ENCODE measurements at regions not wholly inside any gene's neighbourhood (a gene's known extent, or its start where the extent isn't known, plus 50 kb on each side); places are given as distances from the start of the nearest gene placed in this dataset.

GRCh38 chr16:76164970-76165558, 112.1 kb upstream of the CNTNAP4 start:
- TF ChIP-seq CTCF (IDR thresholded peaks at IDR 0.05) (no peak), POLR2A (IDR thresholded peaks at IDR 0.05) (no peak)
